ENCODE measurements at regions not wholly inside any gene's neighbourhood (a gene's known extent, or its start where the extent isn't known, plus 50 kb on each side); places are given as distances from the start of the nearest gene placed in this dataset.

GRCh38 chr12:19052689-19053088, 76.8 kb upstream of the PLEKHA5 start:
- Histone ChIP-seq H3K36me3 (no peaks in the 10 kb centered on the region), H3K4me3 (no peak overlapping the region), H3K27me3 (no peaks in the 10 kb centered on the region), H3K4me1 (peaks cover 0 to 7% (median 0%) of the 10 kb centered on the region in 4 donors), H3K9me3 (no peaks in the 10 kb centered on the region), H3K27ac (replicated peaks in 1 of 4) (no peak overlapping the region)
- no peak for TF ChIP-seq CTCF (IDR thresholded peaks at IDR 0.05)
- no peak for TF ChIP-seq POLR2AphosphoS5 (IDR thresholded peaks at IDR 0.05)
- DNase-seq (ENCODE audit: extremely low spot score): no peak
- WGBS: 31% methylated on average over 2 of the region's 2 CpGs
- intact Hi-C loops (cut with DNase I): no loop called here

GRCh38 chr12:19053218-19053617, 76.3 kb upstream of the PLEKHA5 start:
- no peak for DNase-seq (ENCODE audit: extremely low spot score)
- H3K4me3 ChIP-seq: no peak overlapping the region
- TF ChIP-seq EP300 (IDR thresholded peaks at IDR 0.05): no peak
- TF ChIP-seq POLR2A (IDR thresholded peaks at IDR 0.05; ENCODE audit: low read depth): no peak
- TF ChIP-seq CTCF (IDR thresholded peaks at IDR 0.05): no peak
- no peak for TF ChIP-seq POLR2AphosphoS5 (IDR thresholded peaks at IDR 0.05)
- intact Hi-C loops (cut with DNase I): no loop called here
- H3K9me3 ChIP-seq: no peaks in the 10 kb centered on the region
- H3K27ac ChIP-seq (replicated peaks in 1 of 4): no peak overlapping the region
- H3K36me3 ChIP-seq: no peaks in the 10 kb centered on the region
- 86% methylated on average over 1 of the region's 1 CpG for WGBS
- H3K27me3 ChIP-seq: no peaks in the 10 kb centered on the region
- H3K4me1 ChIP-seq: peaks cover under 1 to 10% (median 3%) of the 10 kb centered on the region in 4 donors

GRCh38 chr12:19054035-19054434, 75.5 kb upstream of the PLEKHA5 start:
- H3K27me3 ChIP-seq: no peaks in the 10 kb centered on the region
- WGBS: 90% methylated on average over 1 of the region's 1 CpG
- H3K4me1 ChIP-seq: peaks cover 4 to 18% (median 11%) of the 10 kb centered on the region in 4 donors
- no peak overlapping the region for H3K27ac ChIP-seq (replicated peaks in 1 of 4)
- no peak for TF ChIP-seq CTCF (IDR thresholded peaks at IDR 0.05)
- TF ChIP-seq POLR2AphosphoS5 (IDR thresholded peaks at IDR 0.05): no peak
- no peak for TF ChIP-seq POLR2A (IDR thresholded peaks at IDR 0.05; ENCODE audit: low read depth)
- TF ChIP-seq EP300 (IDR thresholded peaks at IDR 0.05): no peak
- DNase-seq (ENCODE audit: extremely low spot score): peak; percentile 4
- H3K4me3 ChIP-seq: no peak overlapping the region
- no peaks in the 10 kb centered on the region for H3K9me3 ChIP-seq
- intact Hi-C loops (cut with DNase I): no loop called here
- H3K36me3 ChIP-seq: no peaks in the 10 kb centered on the region

GRCh38 chr12:19055589-19055988, 73.9 kb upstream of the PLEKHA5 start:
- Histone ChIP-seq H3K27me3 (no peaks in the 10 kb centered on the region), H3K36me3 (no peaks in the 10 kb centered on the region), H3K9me3 (no peaks in the 10 kb centered on the region), H3K4me3 (no peak overlapping the region), H3K27ac (replicated peaks in 1 of 4) (no peak overlapping the region), H3K4me1 (peaks cover 4 to 22% (median 16%) of the 10 kb centered on the region in 4 donors)
- intact Hi-C loops (cut with DNase I): no loop called here
- TF ChIP-seq EP300 (IDR thresholded peaks at IDR 0.05) (no peak), POLR2A (IDR thresholded peaks at IDR 0.05; ENCODE audit: low read depth) (no peak), POLR2AphosphoS5 (IDR thresholded peaks at IDR 0.05) (no peak)
- 89% methylated on average over 4 of the region's 4 CpGs for WGBS
- DNase-seq (ENCODE audit: extremely low spot score): no peak

- WGBS: 45% methylated on average over 4 of the region's 5 CpGs
- H3K9me3 ChIP-seq: no peaks in the 10 kb centered on the region
- no peak overlapping the region for H3K27ac ChIP-seq (replicated peaks in 1 of 4)
- H3K4me3 ChIP-seq: peak overlapping the region in 3 of 4 donors; percentile 11 to 28 (median 13)
- H3K36me3 ChIP-seq: no peaks in the 10 kb centered on the region
- no peak for DNase-seq (ENCODE audit: extremely low spot score)
- peaks cover 4 to 22% (median 16%) of the 10 kb centered on the region in 4 donors for H3K4me1 ChIP-seq
- TF ChIP-seq POLR2A (IDR thresholded peaks at IDR 0.05; ENCODE audit: low read depth): no peak
- TF ChIP-seq EP300 (IDR thresholded peaks at IDR 0.05): no peak
- no peak for TF ChIP-seq CTCF (IDR thresholded peaks at IDR 0.05)
- no peak for TF ChIP-seq POLR2AphosphoS5 (IDR thresholded peaks at IDR 0.05)
- no peaks in the 10 kb centered on the region for H3K27me3 ChIP-seq
- intact Hi-C loops (cut with DNase I): no loop called here
These were observed 71.1 kb upstream of the PLEKHA5 start for GRCh38 chr12:19058235-19059021.
